AG09309 (cell line): ENCODE measurements at regions not wholly inside any gene's neighbourhood (a gene's known extent, or its start where the extent isn't known, plus 50 kb on each side); places are given as distances from the start of the nearest gene placed in this dataset.

Experiments used
- DNase-seq: peaks from one replicate; pipeline ENCODE4 v3.0.0-alpha.2; 2010; ENCODE audit warnings: low read depth
- H3K4me3 ChIP-seq: 2 replicates; pipeline ENCODE4 v1.5.1; 2011; ENCODE audit warnings: mild to moderate bottlenecking, low read depth, low read length, moderate library complexity; ENCODE audit not compliant: control insufficient read depth
- TF ChIP-seq, protein P1 (sequence below): IDR thresholded peaks from 2 replicates; pipeline ENCODE4 v1.5.1; 2011; ENCODE audit warnings: mild to moderate bottlenecking, low read depth, low read length, inconsistent platforms; ENCODE audit not compliant: insufficient read depth, control insufficient read depth; ENCODE audit errors: missing control alignments

DNA sequence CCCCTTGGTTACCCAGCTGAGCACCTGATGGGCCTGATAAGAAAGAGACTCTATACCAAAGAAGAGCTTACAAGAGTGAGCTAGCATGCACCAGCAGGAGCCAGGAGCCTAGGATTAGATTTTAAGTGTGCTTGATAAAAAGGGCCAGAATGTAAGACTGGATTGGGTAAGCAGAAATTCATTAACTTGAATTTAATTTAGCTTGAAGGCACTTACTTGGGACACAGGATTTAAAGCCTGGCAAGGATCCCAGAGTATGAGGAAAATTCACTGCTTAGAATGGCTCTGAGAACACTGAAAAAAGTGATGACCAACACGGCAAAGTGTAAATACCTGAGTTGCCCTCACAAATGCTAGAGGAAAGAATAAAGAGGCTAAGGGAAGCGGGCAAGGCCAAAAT, 91.3 kb upstream of the RBBP8 start:
- TF ChIP-seq, protein P1, sequence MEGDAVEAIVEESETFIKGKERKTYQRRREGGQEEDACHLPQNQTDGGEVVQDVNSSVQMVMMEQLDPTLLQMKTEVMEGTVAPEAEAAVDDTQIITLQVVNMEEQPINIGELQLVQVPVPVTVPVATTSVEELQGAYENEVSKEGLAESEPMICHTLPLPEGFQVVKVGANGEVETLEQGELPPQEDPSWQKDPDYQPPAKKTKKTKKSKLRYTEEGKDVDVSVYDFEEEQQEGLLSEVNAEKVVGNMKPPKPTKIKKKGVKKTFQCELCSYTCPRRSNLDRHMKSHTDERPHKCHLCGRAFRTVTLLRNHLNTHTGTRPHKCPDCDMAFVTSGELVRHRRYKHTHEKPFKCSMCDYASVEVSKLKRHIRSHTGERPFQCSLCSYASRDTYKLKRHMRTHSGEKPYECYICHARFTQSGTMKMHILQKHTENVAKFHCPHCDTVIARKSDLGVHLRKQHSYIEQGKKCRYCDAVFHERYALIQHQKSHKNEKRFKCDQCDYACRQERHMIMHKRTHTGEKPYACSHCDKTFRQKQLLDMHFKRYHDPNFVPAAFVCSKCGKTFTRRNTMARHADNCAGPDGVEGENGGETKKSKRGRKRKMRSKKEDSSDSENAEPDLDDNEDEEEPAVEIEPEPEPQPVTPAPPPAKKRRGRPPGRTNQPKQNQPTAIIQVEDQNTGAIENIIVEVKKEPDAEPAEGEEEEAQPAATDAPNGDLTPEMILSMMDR, result no peak
- H3K4me3 ChIP-seq, result no peak overlapping the region
- no peak for DNase-seq

DNA sequence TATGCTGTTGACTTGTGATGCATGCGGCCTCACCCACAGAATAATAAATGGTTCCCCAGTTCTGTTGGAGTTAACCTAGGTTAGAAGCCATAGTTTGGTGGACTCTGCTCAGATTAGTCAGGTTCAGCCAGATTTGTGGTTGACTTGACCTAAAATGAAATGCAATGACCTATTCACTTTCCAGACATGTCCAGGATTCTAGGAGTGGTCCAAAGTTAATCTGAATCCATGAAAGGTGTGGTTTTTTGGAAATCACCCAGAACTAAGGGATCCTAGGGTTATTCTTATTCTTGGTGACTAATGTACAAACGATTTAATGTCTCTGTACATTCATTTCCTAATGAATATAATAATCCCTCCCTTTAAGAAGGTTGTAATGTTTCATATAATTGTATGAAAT, 88.9 kb upstream of the RBBP8 start:
- no peak overlapping the region for H3K4me3 ChIP-seq
- TF ChIP-seq, protein P1, result no peak
- DNase-seq, result no peak

DNA sequence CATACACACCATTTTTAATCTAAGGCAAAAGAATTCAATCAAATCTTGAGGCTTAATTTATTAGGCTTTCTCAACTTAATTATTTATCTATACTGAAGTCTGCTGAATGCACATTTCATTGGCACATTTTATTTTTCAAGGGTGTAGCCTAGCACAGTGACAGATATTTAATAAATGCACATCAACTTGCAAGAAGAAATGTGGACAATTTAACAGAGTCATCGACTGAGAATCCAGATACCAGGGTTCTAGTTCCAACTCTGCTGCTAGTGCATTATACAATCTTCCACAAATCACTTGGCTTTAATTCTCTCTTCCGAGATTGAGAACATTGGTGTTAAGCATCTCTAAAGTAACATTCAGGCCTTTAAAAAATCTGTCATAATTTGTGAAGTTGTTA, 88.5 kb upstream of the RBBP8 start:
- H3K4me3 ChIP-seq, result no peak overlapping the region
- no peak for DNase-seq
- TF ChIP-seq, protein P1, result no peak

DNA sequence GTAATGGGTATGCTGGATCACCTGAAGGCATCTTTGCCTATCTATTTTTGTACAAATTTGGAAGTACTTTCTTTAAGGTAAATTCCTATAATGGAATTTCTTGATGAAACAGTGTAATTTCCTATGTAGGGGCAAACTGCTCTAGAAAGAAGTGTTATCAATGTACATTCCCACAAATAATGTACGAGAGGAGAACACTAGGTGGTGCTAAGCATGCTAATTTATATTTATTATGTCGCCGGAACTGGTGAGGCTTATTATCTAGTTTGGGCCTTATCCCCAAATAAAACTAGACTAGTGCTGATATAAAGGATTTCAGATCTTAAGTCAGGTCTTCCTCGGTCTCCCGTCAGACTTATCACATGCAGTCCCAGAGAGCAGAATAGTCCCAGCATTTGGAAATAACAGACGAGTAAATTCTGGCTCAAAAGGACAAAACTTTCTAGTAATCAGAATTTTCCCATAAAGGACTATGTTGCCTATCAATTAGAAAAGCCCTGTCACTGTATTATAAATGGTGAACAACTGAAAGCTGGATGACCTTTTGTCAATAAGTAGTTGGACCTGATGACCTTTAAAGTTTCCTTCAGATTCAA, 86.9 kb upstream of the RBBP8 start:
- DNase-seq, result no peak
- TF ChIP-seq, protein P1, result peak; percentile 28
- H3K4me3 ChIP-seq, result no peak overlapping the region

DNA sequence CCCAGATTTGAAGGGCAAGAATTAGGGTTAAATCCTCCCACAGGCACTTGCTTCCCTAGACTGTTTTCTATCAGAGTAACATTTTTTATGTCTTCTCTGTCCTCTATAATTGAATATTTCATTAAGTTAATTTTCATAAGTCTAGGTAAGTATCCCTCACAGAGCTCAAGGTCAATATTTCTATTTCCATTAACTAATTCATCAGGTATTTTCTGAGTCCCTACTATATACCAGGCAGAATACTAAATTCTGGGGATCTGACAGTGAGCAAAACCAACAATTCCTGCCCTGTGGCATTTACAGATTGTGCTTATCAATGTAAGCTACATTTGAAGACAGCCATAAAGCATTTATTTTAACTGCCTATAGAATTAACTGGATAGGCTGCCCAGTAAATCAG, 86.4 kb upstream of the RBBP8 start:
- DNase-seq, result no peak
- TF ChIP-seq, protein P1, result no peak
- H3K4me3 ChIP-seq, result no peak overlapping the region

DNA sequence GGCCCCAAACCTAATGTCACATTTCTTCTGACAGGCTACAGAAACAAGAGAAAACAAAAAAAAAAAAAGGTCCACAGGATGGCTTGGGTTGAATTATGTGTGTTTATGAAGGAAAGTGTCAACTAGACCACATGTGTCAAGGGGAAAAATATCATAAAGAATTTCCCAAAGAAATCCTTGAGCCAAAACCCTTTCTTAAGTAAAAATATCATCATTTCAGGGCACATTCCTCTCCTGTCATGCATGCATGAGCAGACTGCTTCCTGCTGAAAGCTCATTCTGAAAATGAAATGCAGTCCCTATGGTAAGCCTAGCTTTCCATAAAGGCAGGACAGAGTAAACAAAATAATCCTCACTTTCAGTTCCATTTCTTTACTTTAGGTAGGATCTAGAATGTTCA, 85.7 kb upstream of the RBBP8 start:
- DNase-seq, result peak; percentile 11
- no peak overlapping the region for H3K4me3 ChIP-seq
- TF ChIP-seq, protein P1, result no peak
